NCI-H1436 (cell line): ENCODE measurements at regions not wholly inside any gene's neighbourhood (a gene's known extent, or its start where the extent isn't known, plus 50 kb on each side); places are given as distances from the start of the nearest gene placed in this dataset.
"Not testable (repeated sequence)": the region's sequence is repeated elsewhere in the genome, so short reads cannot be mapped to it uniquely, and the experiment has no call there.

ENCODE experiments used
- DNase-seq: peaks from one replicate; lab custom pipeline; 2025; lab: John Stamatoyannopoulos, UW

GRCh38 chr4:180240670-180241069 lies 2002.5 kb upstream of the TENM3 start:
- no peak for DNase-seq

GRCh38 chr4:180253419-180253818 lies 1989.8 kb upstream of the TENM3 start:
- DNase-seq = no peak

GRCh38 chr4:180261346-180261745 lies 1981.9 kb upstream of the TENM3 start:
- no peak for DNase-seq

- no peak for DNase-seq
Measured at GRCh38 chr4:180280076-180280475, 1963.1 kb upstream of the TENM3 start.

GRCh38 chr4:180280726-180281297 lies 1962.4 kb upstream of the TENM3 start:
- no peak for DNase-seq

GRCh38 chr4:180281724-180282123 lies 1961.5 kb upstream of the TENM3 start:
- no peak for DNase-seq

- DNase-seq = no peak
Measured at GRCh38 chr4:180284267-180284666, 1958.9 kb upstream of the TENM3 start.

- DNase-seq = no peak
Measured at GRCh38 chr4:180285796-180286195, 1957.4 kb upstream of the TENM3 start.

GRCh38 chr4:180292339-180292738 lies 1950.9 kb upstream of the TENM3 start:
- no peak for DNase-seq

- no peak for DNase-seq
Measured at GRCh38 chr4:180296036-180296599, 1947.1 kb upstream of the TENM3 start.

GRCh38 chr4:180304321-180304720 lies 1938.9 kb upstream of the TENM3 start:
- DNase-seq = no peak

- no peak for DNase-seq
Measured at GRCh38 chr4:180310616-180311015, 1932.6 kb upstream of the TENM3 start.

GRCh38 chr4:180314972-180315371 lies 1928.2 kb upstream of the TENM3 start:
- no peak for DNase-seq

GRCh38 chr4:180330521-180330920 lies 1912.7 kb upstream of the TENM3 start:
- DNase-seq = no peak

GRCh38 chr4:180333162-180333561 lies 1910.0 kb upstream of the TENM3 start:
- DNase-seq = no peak

- no peak for DNase-seq
Measured at GRCh38 chr4:180335566-180335965, 1907.6 kb upstream of the TENM3 start.

- no peak for DNase-seq
Measured at GRCh38 chr4:180336494-180337090, 1906.6 kb upstream of the TENM3 start.

- no peak for DNase-seq
Measured at GRCh38 chr4:180341926-180342325, 1901.3 kb upstream of the TENM3 start.

- DNase-seq = no peak
Measured at GRCh38 chr4:180350901-180351300, 1892.3 kb upstream of the TENM3 start.

- no peak for DNase-seq
Measured at GRCh38 chr4:180356766-180357165, 1886.4 kb upstream of the TENM3 start.

- not testable (repeated sequence) for DNase-seq
Measured at GRCh38 chr4:180360113-180360512, 1883.1 kb upstream of the TENM3 start.

GRCh38 chr4:180363815-180364214 lies 1879.4 kb upstream of the TENM3 start:
- no peak for DNase-seq

GRCh38 chr4:180372691-180373090 lies 1870.5 kb upstream of the TENM3 start:
- no peak for DNase-seq

GRCh38 chr4:180377741-180378140 lies 1865.5 kb upstream of the TENM3 start:
- DNase-seq = no peak
